ENCODE measurements at regions not wholly inside any gene's neighbourhood (a gene's known extent, or its start where the extent isn't known, plus 50 kb on each side); places are given as distances from the start of the nearest gene placed in this dataset.
"Not testable (repeated sequence)": the region's sequence is repeated elsewhere in the genome, so short reads cannot be mapped to it uniquely, and the experiment has no call there.

- no peak for DNase-seq
Observed at GRCh38 chr4:151883747-151884146, 122.9 kb upstream of the GATB start.

GRCh38 chr4:151882072-151882803, 121.4 kb upstream of the GATB start:
- no peak for DNase-seq

GRCh38 chr4:151879705-151880445, 119.1 kb upstream of the GATB start:
- DNase-seq: no peak

- DNase-seq: no peak
Observed at GRCh38 chr4:151876381-151876988, 115.7 kb upstream of the GATB start.

GRCh38 chr4:151874328-151874727, 113.5 kb upstream of the GATB start:
- DNase-seq: no peak

GRCh38 chr4:151866592-151866918, 105.7 kb upstream of the GATB start:
- DNase-seq: no peak

- peak in 5 of 14 donors; percentile 4 to 78 (median 48) for DNase-seq
Observed at GRCh38 chr4:151865744-151866591, 105.2 kb upstream of the GATB start.

- DNase-seq: peak in 10 of 14 donors; percentile 17 to 86 (median 48)
Observed at GRCh38 chr4:151865312-151865711, 104.5 kb upstream of the GATB start.

GRCh38 chr4:151864068-151864467, 103.3 kb upstream of the GATB start:
- DNase-seq: no peak

GRCh38 chr4:151862766-151863165, 102.0 kb upstream of the GATB start:
- DNase-seq: no peak

GRCh38 chr4:151860561-151861093, 99.8 kb upstream of the GATB start:
- DNase-seq: no peak

GRCh38 chr4:151859641-151860040, 98.8 kb upstream of the GATB start:
- no peak for DNase-seq

- DNase-seq: no peak
Observed at GRCh38 chr4:151858356-151858755, 97.5 kb upstream of the GATB start.

GRCh38 chr4:151857368-151857767, 96.6 kb upstream of the GATB start:
- no peak for DNase-seq

- no peak for DNase-seq
Observed at GRCh38 chr4:151855747-151856146, 94.9 kb upstream of the GATB start.

GRCh38 chr4:151854731-151855130, 93.9 kb upstream of the GATB start:
- no peak for DNase-seq

GRCh38 chr4:151853034-151853433, 92.2 kb upstream of the GATB start:
- no peak for DNase-seq

- no peak for DNase-seq
Observed at GRCh38 chr4:151852202-151852601, 91.4 kb upstream of the GATB start.

GRCh38 chr4:151851354-151851753, 90.5 kb upstream of the GATB start:
- DNase-seq: no peak

- no peak for DNase-seq
Observed at GRCh38 chr4:151850791-151851213, 90.0 kb upstream of the GATB start.

GRCh38 chr4:151845551-151845950, 84.7 kb upstream of the GATB start:
- not testable (repeated sequence) for DNase-seq

- DNase-seq: no peak
Observed at GRCh38 chr4:151842430-151843079, 81.7 kb upstream of the GATB start.
